ENCODE measurements at regions not wholly inside any gene's neighbourhood (a gene's known extent, or its start where the extent isn't known, plus 50 kb on each side); places are given as distances from the start of the nearest gene placed in this dataset.

- no peak for TF ChIP-seq POLR2A (IDR thresholded peaks at IDR 0.05)
- no peak for TF ChIP-seq CTCF (IDR thresholded peaks at IDR 0.05)
- TF ChIP-seq EP300 (IDR thresholded peaks at IDR 0.05), result no peak
Observed at GRCh38 chr5:110108520-110108919, 418.8 kb downstream of the MAN2A1 start.
